ENCODE measurements at regions not wholly inside any gene's neighbourhood (a gene's known extent, or its start where the extent isn't known, plus 50 kb on each side); places are given as distances from the start of the nearest gene placed in this dataset.

GRCh38 chr6:119626884-119627619 is 277.5 kb upstream of the MAN1A1 start:
- FAIRE-seq = peak; percentile 17
- H3K4me3 ChIP-seq (ENCODE audit: control insufficient read depth in 2 of 3, extremely low read depth in 1 of 3, insufficient read depth in 2 of 3, low read depth in 1 of 3, low read length in 3 of 3) = no peak overlapping the region
- peak overlapping the region; percentile 56 for H2AFZ ChIP-seq (ENCODE audit: control insufficient read depth, low read length)
- no peak overlapping the region for H3K4me2 ChIP-seq (ENCODE audit: control insufficient read depth, extremely low read depth, insufficient read depth, low read depth, low read length)
- no peak for DNase-seq (ENCODE audit: low read depth, low spot score)
- dilution Hi-C loops (cut with MboI; ENCODE audit: extremely low pct_ligation_motif_present, low sequenced_read_pairs) = no loop called here
- no peak overlapping the region for H3K9ac ChIP-seq (ENCODE audit: control insufficient read depth, extremely low read depth, insufficient read depth, low read length)
- TF ChIP-seq CTCF (optimal IDR thresholded peaks at IDR 0.05 in 1 of 3, IDR thresholded peaks at IDR 0.05 in 1 of 3, conservative IDR thresholded peaks at IDR 0.05 in 1 of 3; ENCODE audit: extremely low read depth in 1 of 3, insufficient read depth in 2 of 3, low read length in 3 of 3) (no peak), EZH2 (IDR thresholded peaks at IDR 0.05; ENCODE audit: low read length) (no peak)
- H3K9me3 ChIP-seq (ENCODE audit: control insufficient read depth, low read depth, low read length) = no peaks in the 10 kb centered on the region
- no peaks in the 10 kb centered on the region for H3K36me3 ChIP-seq (ENCODE audit: control insufficient read depth in 2 of 2, extremely low read depth in 1 of 2, insufficient read depth in 2 of 2, low read length in 2 of 2)
- H4K20me1 ChIP-seq (ENCODE audit: control insufficient read depth, extremely low read depth, insufficient read depth, low read length) = no peaks in the 10 kb centered on the region
- H3K27ac ChIP-seq (ENCODE audit: control insufficient read depth, insufficient read depth, low read length) = peak overlapping the region; percentile 83
- H3K27me3 ChIP-seq (ENCODE audit: control insufficient read depth, extremely low read depth, insufficient read depth, low read length) = no peaks in the 10 kb centered on the region
- peaks cover 23% of the 10 kb centered on the region for H3K4me1 ChIP-seq (ENCODE audit: control insufficient read depth, extremely low read depth, insufficient read depth, low read length)
- H3K9me1 ChIP-seq (ENCODE audit: control insufficient read depth, extremely low read depth, insufficient read depth, low read length) = peaks cover 2% of the 10 kb centered on the region
- no peaks in the 10 kb centered on the region for H3K79me2 ChIP-seq (ENCODE audit: control insufficient read depth, insufficient read depth, low read length)

GRCh38 chr6:119620846-119621555 is 271.4 kb upstream of the MAN1A1 start:
- peak overlapping the region; percentile 67 for H3K4me2 ChIP-seq (ENCODE audit: control insufficient read depth, extremely low read depth, insufficient read depth, low read depth, low read length)
- dilution Hi-C loops (cut with MboI; ENCODE audit: extremely low pct_ligation_motif_present, low sequenced_read_pairs) = no loop called here
- H3K36me3 ChIP-seq (ENCODE audit: control insufficient read depth in 2 of 2, extremely low read depth in 1 of 2, insufficient read depth in 2 of 2, low read length in 2 of 2) = no peaks in the 10 kb centered on the region
- no peaks in the 10 kb centered on the region for H3K79me2 ChIP-seq (ENCODE audit: control insufficient read depth, insufficient read depth, low read length)
- TF ChIP-seq CTCF (optimal IDR thresholded peaks at IDR 0.05 in 1 of 3, IDR thresholded peaks at IDR 0.05 in 1 of 3, conservative IDR thresholded peaks at IDR 0.05 in 1 of 3; ENCODE audit: extremely low read depth in 1 of 3, insufficient read depth in 2 of 3, low read length in 3 of 3) (no peak), EZH2 (IDR thresholded peaks at IDR 0.05; ENCODE audit: low read length) (no peak)
- H3K4me3 ChIP-seq (ENCODE audit: control insufficient read depth in 2 of 3, extremely low read depth in 1 of 3, insufficient read depth in 2 of 3, low read depth in 1 of 3, low read length in 3 of 3) = peak overlapping the region in 2 of 3 experiments; percentile 14 to 36
- H4K20me1 ChIP-seq (ENCODE audit: control insufficient read depth, extremely low read depth, insufficient read depth, low read length) = no peaks in the 10 kb centered on the region
- no peaks in the 10 kb centered on the region for H3K9me1 ChIP-seq (ENCODE audit: control insufficient read depth, extremely low read depth, insufficient read depth, low read length)
- peak overlapping the region; percentile 53 for H3K9ac ChIP-seq (ENCODE audit: control insufficient read depth, extremely low read depth, insufficient read depth, low read length)
- DNase-seq (ENCODE audit: low read depth, low spot score) (peak; percentile 76), FAIRE-seq (peak; percentile 90)
- peak overlapping the region; percentile 89 for H3K27ac ChIP-seq (ENCODE audit: control insufficient read depth, insufficient read depth, low read length)
- peaks cover 18% of the 10 kb centered on the region for H3K4me1 ChIP-seq (ENCODE audit: control insufficient read depth, extremely low read depth, insufficient read depth, low read length)
- no peaks in the 10 kb centered on the region for H3K27me3 ChIP-seq (ENCODE audit: control insufficient read depth, extremely low read depth, insufficient read depth, low read length)
- H2AFZ ChIP-seq (ENCODE audit: control insufficient read depth, low read length) = peak overlapping the region; percentile 18
- no peaks in the 10 kb centered on the region for H3K9me3 ChIP-seq (ENCODE audit: control insufficient read depth, low read depth, low read length)

Measured in keratinocyte (primary cell).